H1 (cell line): ENCODE measurements at regions not wholly inside any gene's neighbourhood (a gene's known extent, or its start where the extent isn't known, plus 50 kb on each side); places are given as distances from the start of the nearest gene placed in this dataset.

Experiments
- FOSL1 ChIP-seq: IDR thresholded peaks from 2 replicates; pipeline ENCODE4 v1.6.1; 2011; ENCODE audit warnings: mild to moderate bottlenecking, low read depth, low read length, moderate library complexity; ENCODE audit not compliant: insufficient read depth
- KDM5A ChIP-seq: fragments of 200-600 bp; IDR thresholded peaks from 2 replicates; pipeline ENCODE4 v1.7.1; 2012; ENCODE audit warnings: mild to moderate bottlenecking, low read length, inconsistent platforms, mixed read lengths
- TAF7 ChIP-seq: optimal IDR thresholded peaks from 2 replicates; pipeline ENCODE3; 2011; ENCODE audit warnings: low read depth, mild to moderate bottlenecking, inconsistent platforms, low read length, moderate library complexity, borderline replicate concordance
- ZNF274 ChIP-seq: IDR thresholded peaks from 2 replicates; pipeline ENCODE4 v1.7.0; 2012; ENCODE audit warnings: low read length, borderline replicate concordance; ENCODE audit errors: extremely low read depth

GRCh38 chr2:53173091-53173490, 594.5 kb upstream of the CHAC2 start (continued):
- TF ChIP-seq FOSL1 (no peak), TAF7 (no peak), ZNF274 (no peak), KDM5A (no peak)
